Epithelial cell of prostate (primary cell): ENCODE measurements at regions not wholly inside any gene's neighbourhood (a gene's known extent, or its start where the extent isn't known, plus 50 kb on each side); places are given as distances from the start of the nearest gene placed in this dataset.
"Not testable (repeated sequence)": the region's sequence is repeated elsewhere in the genome, so short reads cannot be mapped to it uniquely, and the experiment has no call there.

Source experiments
- DNase-seq: peaks from one replicate; pipeline ENCODE4 v3.0.0-alpha.2; 2011; ENCODE audit warnings: low read depth, low spot score
- H3K27ac ChIP-seq: fragments of 450-650 bp; 2 replicates; pipeline ENCODE4 v1.5.1; 2017; ENCODE audit warnings: mild to moderate bottlenecking

DNA sequence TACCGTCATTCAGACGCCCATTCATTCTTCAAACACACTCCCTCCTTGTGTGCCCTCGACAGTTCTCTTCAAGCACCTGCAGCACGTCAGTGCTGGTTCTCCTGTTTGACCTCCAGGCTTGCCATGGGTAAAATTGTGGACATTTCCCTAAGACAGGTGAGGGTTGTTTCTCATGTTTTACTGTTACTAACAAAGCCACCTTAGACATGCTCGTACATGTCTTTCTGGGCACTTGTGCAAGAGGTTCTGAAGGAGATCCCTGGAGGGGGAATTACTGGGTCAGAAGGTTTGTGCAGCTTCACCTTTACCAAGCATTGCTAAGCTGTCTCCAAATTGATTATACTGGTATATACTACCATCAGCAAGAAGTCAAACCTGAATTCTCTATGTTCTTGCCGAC, 189.7 kb upstream of the TMEM45B start:
- peak overlapping the region; percentile 50 for H3K27ac ChIP-seq
- no peak for DNase-seq

DNA sequence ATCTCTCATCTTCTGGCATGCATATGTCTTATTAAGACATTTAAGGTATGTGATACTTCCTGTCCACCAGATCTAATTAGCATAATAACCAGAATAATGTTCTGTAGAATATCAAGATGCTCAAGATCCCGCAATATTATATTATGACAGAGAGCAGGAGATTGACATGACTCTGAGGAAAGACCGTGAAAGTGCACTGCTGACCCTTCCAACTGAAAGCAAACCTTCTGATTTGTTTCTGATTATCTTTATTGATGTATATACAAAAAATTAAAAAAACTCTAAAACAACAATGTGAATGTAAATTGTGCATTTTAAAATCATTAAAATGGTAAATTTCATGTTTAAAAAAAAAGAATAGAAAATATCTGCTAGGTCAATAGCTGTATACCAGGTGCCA, 184.4 kb upstream of the TMEM45B start:
- DNase-seq = no peak
- no peak overlapping the region for H3K27ac ChIP-seq

DNA sequence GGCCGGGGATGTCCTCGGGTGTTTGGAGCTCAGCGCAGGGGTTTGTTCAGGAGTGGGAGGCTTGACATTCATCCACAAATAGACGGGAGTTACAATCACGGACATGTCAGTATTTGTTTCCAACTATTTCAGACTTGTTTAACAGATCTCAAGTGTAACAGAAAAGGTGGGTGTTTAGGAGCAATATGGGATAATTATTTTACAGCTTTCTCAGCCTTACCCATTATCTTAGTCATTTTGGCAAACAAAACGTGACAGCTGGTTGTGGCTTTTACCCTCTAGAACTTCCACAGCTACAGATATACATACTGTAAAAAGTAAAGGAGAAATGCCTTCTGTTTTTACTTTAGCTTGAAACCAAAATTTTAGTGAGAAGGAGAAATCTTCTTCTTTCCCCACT, 178.7 kb upstream of the TMEM45B start:
- peak overlapping the region; percentile 99 for H3K27ac ChIP-seq
- peak; percentile 76 for DNase-seq

DNA sequence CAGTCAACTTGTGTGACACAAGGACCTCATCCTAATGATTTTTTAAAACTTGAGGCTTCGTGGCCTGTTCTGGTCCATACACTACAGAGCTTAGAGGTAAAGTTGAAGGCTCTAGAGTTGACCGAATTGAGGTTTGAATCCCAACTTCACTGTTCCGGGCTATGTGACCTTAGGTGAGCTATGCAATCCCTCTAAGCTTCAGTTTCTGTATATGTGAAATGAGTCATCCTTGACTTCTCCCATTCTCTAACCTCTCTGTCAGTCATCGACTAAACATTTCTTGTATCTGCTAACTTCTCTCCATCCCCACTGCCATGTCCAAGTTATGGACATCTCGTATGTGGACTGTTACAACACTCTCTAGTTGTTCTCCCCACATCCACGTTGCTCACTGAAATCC, 178.2 kb upstream of the TMEM45B start:
- peak; percentile 81 for DNase-seq
- peak overlapping the region; percentile 99 for H3K27ac ChIP-seq

DNA sequence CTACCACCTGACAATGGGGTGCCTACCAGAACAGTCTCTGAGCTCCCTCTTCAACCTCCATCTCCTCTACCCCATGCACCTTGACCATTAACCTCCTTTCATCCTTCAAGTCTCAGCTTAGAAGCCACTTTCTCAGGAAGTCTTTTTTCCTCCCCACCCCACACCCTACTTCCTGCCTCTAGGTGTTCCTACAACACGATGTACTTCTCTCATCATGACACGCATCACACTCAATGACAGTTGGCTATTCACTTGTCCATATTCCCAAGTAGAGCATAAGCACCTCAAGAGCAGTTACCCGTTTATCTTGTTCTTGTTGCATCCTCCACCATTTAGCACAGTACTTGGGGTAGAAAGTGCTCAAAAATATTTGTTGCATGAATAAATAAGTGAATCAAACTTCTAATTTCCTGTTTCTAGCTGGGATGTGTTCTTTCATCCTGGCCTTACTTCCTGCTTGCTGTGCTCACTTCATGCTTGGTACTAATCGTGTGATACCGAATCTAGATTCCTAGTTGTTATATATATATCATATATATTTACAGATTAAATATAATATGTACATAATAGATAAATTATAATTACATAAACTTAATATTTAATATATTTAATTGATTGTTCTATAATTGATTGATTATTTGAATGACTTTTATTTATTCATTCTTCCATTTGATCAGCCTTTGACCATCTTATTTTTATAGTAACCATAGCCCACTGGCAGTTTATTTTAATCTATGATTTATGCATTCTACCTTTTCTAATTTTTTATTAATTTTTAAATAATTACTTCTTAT, 177.5 kb upstream of the TMEM45B start:
- no peak for DNase-seq
- peak overlapping the region; percentile 99 for H3K27ac ChIP-seq

DNA sequence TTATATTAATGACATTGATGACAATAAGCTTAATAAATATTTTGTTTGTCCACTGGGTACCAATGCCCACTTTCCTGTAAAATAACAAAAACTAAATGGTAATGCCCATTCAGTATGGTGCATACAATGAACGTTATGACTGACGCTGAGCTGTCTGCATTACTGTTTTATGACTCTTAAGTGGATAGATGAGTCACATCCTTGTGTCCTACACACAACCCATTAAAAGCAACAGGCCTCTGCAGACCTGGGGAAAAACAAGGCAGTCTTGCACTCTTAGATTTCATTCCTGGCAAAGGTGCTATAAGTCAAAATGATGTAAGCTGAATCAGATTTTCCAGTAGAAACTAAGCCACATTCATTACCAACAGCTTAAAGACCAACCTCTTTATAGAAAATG, 176.3 kb upstream of the TMEM45B start:
- H3K27ac ChIP-seq = peak overlapping the region; percentile 99

DNA sequence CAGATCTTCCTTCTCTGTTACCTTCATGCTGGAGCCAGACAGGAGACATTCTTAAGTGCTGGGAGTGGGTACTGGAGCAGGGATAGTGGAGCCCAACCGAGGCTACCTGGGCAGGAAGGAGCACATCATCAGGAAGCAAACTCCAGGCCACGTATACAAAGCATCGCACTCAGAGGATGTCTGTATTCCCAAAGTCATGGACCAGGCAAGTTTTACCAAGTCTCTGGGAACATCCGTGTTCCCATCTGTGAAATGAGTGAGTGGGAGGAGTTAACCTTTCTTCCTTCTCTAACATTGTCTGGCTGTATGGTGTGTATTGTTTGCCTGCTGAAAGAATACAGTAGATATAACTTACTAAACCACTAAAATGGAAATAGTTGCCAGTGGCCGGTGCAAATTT, 175.0 kb upstream of the TMEM45B start:
- DNase-seq = no peak
- H3K27ac ChIP-seq = peak overlapping the region; percentile 99

More for the DNA sequence above, 176.3 kb upstream of the TMEM45B start:
- peak; percentile 100 for DNase-seq

DNA sequence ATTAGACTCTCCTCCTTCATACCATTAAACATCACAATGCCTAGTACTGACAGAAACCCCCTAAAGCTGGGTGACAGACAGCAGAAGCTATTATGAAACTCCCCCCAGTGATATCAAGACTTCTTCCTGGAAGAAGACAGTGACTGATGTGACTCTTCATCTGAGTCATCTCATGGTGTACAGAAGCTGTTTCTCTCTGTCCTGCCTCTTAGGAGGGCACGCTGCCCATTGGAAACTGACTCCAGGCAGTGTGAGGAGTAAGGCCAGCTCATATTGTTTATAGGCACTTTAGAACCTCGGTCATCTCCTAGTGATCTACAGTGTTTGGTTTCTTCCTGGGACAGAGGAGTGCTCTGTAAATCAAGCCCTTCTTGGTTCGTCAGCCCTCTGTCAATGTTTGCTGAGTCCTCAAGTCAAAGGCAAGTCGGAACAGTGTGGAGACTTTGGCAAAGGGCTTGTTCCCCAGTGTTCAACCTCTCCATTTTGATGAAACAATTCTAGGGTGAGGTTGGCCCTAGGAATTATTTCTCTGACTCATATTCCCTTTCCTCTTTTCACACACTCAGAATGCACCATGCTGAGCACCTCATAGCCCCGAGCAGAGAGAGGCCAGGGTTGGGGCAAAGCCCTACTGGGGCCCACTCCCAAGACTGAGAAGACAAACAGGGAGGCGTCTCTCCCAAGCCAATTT, 172.5 kb upstream of the TMEM45B start:
- peak overlapping the region; percentile 99 for H3K27ac ChIP-seq
- peak; percentile 99 for DNase-seq

DNA sequence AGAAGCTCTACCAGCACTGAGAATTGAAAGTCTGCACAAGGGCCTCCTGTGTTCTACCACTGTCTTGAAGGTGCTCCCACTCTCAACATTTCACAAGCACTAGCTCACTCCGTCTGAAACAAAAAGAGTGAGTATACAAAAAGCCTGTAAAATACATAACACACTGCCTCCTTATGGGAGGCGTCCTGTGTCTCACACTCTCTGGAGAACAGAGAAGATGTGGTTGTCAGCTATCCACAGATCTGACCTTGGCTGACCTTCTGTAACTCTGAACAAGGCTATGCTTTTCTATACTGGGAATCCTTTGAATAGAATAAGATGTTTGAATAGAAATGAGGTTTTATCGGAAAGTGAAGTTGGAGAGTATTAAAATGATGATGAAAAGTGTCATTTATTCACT, 171.3 kb upstream of the TMEM45B start:
- DNase-seq = no peak
- H3K27ac ChIP-seq = peak overlapping the region; percentile 99

DNA sequence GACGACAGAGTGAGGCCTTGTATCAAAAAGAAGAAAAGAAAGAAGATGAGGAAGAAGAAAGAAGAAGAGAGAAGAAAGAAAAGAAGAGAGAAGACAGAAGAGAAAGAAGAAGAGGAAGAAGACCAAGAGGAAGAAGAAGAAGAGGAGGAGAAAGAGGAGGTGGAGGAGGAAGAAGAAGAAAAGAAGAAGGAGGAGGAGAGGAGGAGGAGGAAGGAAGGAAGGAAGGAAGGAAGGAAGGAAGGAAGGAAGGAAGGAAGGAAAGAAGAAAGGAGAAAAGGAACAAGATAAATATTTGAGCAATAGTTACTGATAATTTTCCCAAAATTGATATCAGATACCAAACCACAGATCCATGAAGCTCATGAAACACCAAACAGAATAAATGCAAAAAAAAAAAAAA, 169.7 kb upstream of the TMEM45B start:
- no peak overlapping the region for H3K27ac ChIP-seq
- no peak for DNase-seq

DNA sequence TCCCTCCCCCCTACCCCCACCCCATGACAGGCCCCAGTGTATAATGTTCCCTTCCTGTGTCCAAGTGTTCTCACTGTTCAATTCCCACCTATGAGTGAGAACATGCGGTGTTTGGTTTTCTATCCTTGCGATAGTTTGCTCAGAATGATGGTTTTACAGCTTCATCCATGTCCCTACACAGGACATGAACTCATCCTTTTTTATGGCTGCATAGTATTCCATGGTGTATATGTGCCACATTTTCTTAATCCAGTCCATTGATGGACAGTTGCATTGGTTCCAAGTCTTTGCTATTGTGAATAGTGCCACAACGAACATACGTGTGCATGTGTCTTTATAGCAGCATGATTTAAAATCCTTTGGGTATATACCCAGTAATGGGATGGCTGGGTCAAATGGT, 165.6 kb upstream of the TMEM45B start:
- not testable (repeated sequence) for H3K27ac ChIP-seq, DNase-seq

DNA sequence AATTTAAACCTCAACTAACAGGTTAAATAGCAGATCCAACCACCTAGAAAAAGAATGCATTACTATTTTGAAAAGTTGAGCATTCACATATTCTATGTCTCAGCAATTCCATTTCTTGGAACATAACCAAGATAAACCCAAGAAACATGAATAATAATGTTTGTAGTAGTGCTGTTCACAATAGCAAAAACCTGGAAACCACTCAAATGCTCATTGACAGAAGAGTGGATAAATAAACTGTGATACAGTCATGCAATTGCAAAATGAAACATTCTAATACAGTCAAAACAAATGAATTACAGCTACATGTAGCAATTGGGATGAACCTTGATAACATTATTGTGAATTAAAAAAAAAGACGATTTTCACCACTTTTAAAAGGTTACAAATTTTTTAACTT, 162.8 kb upstream of the TMEM45B start:
- DNase-seq = peak; percentile 76
- H3K27ac ChIP-seq = no peak overlapping the region

DNA sequence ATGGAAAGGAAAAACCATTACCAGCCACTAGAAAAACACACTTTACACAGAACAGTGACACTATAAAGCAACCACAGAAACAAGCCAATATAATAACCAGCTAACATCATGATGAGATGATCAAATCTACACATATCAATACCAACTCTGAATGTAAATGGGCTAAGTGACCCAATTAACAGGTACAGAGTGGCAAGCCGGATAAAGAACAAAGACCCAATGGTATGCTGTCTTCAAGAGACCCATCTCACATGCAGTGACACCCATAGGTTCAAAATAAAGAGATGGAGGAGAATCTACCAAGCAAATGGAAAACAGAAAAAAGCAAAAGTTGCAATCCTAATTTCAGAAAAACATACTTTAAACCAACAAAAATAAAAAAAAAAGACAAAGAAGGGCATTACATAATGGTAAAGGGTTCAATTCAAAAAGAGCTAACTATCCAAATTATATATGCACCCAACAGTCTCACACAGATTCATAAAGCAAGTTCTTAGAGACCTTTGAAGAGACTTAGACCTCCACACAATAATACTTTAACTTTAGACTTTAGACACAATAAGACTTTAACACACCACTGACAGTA, 160.3 kb upstream of the TMEM45B start:
- no peak for DNase-seq
- H3K27ac ChIP-seq = no peak overlapping the region

DNA sequence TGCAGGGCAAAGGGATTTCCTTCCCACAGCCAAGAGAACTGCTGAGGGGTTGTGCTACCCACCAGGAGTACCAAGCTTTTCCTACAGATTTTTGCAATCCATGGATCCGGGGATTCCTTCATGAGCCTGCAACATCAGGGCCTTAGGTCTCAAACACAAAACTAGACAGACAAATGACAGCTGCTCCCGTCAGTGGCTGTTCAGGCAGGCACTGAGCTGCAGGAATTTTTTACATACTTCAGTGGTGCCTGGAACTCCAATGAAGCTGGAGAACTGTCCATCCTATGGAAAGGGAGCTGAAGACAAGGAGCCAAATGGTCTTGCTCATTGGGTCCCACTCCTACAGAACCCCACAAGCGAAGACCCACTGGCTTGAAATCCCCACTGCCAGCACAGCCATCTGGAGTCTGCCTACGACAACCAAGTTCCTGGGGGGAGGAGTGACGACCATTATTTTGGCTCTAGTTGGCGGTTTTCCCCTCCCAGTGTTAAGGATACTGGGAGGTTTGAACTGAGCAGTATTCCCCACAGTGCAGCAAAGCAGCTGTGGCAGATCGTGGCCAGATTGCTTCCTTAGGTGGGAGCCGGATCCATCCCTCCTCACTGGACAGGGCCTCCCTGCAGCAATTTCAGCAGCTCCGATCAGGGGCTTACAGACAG, 157.7 kb upstream of the TMEM45B start:
- H3K27ac ChIP-seq = no peak overlapping the region
- no peak for DNase-seq

DNA sequence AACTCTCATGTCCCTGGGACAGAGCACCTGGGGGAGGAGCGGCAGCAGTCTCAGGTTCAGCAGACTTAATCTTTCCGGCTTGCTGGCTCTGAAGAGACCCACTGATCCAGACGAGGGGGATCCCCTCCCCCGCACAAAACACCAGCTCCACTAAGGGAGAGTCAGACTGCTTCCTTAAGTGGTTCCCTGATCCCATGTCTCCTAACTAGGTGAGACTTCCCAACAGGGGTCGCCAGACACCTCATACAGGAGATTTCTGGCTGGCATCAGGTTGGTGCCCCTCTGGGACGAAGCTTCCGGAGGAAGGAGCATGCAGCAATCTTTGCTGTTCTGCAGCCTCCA, 157.2 kb upstream of the TMEM45B start:
- no peak for DNase-seq

DNA sequence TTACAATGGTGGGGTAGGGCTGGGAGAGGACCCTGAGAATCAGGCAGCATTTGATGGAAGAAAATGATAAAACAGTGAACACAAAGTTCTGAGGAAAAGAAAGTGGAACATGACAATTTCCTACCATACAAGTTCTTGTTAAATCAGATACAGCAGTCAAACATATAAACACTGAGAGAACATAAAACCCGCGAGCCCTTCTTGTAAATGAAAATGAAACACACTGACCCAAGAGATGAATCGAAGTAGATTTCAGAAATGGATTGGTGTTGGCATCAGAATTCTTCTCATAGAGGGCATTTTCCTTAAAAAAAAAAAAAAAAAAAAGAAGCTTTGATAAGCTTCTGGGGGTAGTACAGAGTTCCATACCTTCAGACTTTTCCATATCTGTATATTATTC, 134.7 kb upstream of the TMEM45B start:
- DNase-seq = no peak

More for the DNA sequence above, 157.2 kb upstream of the TMEM45B start:
- no peak overlapping the region for H3K27ac ChIP-seq

DNA sequence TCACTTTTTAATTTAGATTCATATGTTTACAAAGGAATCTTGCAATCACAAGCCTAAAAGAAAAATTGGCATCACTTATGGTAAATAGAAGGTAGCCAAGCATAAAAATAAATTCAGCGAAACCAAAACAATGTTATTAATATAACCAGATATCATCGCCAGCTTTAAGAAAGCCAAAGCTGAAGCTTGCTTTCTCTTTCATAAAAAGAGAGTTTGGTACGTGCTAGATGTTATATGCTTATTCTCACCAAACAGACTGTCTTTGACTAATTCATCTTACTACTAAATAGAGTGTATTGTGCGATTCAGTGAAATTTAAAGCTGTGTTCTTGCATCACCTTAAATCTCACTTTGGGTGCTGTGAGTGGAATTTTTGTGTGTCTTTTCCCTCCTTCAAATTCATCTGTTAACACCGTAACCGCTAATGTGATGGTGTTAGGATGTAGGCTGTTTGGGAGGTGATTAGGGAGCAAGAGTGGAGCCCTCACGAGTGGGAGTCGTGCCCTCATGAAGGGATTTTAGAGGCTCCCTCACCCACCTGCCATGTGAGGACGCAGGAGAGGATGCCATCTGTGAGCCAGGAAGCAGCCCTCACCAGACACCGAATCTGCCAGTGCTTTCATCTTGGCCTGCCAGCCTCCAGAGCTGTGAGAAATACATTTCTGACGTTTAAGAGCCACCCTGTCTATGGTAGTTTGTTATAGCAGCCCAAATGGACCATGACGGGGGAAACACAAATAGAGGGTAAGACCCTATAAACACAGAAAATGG, 134.1 kb upstream of the TMEM45B start:
- no peak overlapping the region for H3K27ac ChIP-seq
- no peak for DNase-seq

More for the DNA sequence above, 134.7 kb upstream of the TMEM45B start:
- no peak overlapping the region for H3K27ac ChIP-seq

DNA sequence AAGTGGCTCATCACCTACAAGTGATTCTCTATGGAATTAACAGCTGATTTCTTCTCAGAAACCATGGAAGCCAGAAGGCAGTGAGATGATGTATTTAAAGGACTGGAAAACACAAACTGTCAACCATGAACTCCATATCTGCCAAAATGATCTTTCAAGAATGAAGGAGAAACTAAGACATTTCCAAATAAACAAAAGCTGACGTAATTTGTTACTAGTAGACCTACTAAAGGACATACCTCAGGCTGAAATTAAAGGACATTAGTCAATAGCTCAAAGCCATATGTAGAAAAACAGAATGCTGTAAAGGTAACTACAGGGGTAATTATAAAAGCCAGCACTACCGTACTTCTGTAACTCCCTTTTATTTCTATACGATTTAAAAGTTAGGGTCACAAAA, 129.4 kb upstream of the TMEM45B start:
- H3K27ac ChIP-seq = no peak overlapping the region
- no peak for DNase-seq

DNA sequence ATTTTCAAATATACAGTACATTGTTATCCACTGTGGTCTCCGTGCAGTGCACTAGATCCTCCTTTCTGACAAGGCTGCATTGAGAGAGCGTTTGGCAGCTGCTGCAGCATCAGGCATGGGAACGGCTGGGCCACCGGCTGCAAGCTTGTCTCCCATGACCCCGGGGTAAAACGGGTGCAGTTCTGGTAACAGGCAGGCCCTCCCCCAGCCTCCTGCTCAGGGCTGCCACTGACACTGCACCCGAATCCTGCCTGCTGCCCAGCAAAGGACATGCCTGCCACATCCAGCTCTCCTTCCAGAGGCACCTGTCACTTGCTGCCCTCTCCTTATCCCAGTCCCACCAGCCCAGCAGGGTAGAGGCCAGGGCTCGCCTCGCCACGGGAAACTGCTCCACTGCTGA, 124.5 kb upstream of the TMEM45B start:
- no peak overlapping the region for H3K27ac ChIP-seq
- no peak for DNase-seq

DNA sequence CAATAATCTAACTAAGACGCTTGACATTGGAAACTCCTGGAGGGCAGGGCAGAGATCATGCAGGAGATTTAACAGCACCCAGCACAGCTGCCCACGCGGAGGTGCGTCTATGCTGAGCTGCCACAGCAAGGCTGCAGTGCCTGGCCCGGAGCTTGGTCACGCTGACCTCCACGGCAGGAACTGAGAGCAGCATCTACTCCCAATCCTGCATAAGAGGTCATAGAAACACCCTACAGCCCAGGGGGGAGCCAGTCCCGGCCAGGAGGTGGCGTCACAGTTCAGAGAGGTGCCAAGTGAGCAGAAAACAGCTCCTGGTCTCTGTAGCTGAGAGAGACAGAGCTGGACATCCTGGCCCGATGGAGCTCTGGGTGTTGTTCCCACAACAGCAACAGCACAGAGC, 121.1 kb upstream of the TMEM45B start:
- no peak overlapping the region for H3K27ac ChIP-seq
- DNase-seq = no peak
